Ishikawa (cell line): ENCODE measurements at regions not wholly inside any gene's neighbourhood (a gene's known extent, or its start where the extent isn't known, plus 50 kb on each side); places are given as distances from the start of the nearest gene placed in this dataset.

Experiments
- CEBPB ChIP-seq: IDR thresholded peaks from 2 replicates; pipeline ENCODE4 v1.6.1; 2012
- CREB1 ChIP-seq: IDR thresholded peaks from 2 replicates; pipeline ENCODE4 v1.6.1; 2012; ENCODE audit warnings: low read depth
- EP300 ChIP-seq: IDR thresholded peaks from 2 replicates; pipeline ENCODE4 v1.6.1; 2012; ENCODE audit warnings: borderline replicate concordance
- FOXM1 ChIP-seq: IDR thresholded peaks from 2 replicates; pipeline ENCODE4 v1.6.1; 2012; ENCODE audit warnings: low read depth, borderline replicate concordance
- RAD21 ChIP-seq: IDR thresholded peaks from 2 replicates; pipeline ENCODE4 v1.6.1; 2012; ENCODE audit warnings: low read depth
- TAF1 ChIP-seq: IDR thresholded peaks from 2 replicates; pipeline ENCODE4 v1.6.1; 2012; ENCODE audit warnings: low read depth, mild to moderate bottlenecking
- TEAD4 ChIP-seq: IDR thresholded peaks from 2 replicates; pipeline ENCODE4 v1.6.1; 2012
- YY1 ChIP-seq: IDR thresholded peaks from 2 replicates; pipeline ENCODE4 v1.6.1; 2012; ENCODE audit warnings: low read depth
- TF ChIP-seq, protein P1 (sequence below): IDR thresholded peaks from 2 replicates; pipeline ENCODE4 v1.6.1; 2012; ENCODE audit warnings: low read depth, mild to moderate bottlenecking

DNA sequence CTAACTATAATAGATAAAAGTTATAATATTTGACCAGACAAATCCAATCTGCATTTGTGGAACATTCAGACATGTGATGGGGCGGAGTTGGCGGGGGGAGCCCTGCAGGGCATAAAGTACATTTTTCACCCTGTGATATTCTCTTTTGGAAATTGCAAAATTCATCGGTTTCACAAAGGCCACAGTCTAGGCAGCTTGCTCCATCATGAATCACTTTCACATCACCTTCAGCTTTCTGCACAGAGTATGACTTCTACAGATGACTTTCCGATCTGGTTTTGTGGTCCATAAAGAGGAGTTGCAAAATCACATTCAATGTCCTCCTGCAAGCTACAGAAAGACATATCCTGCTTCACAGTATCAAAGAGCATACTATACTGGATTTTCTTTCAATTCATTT is 51.4 kb upstream of the APBB1IP start:
- TF ChIP-seq TAF1: no peak
- TF ChIP-seq RAD21: no peak
- no peak for TF ChIP-seq TEAD4
- no peak for TF ChIP-seq CREB1
- TF ChIP-seq EP300: no peak
- TF ChIP-seq FOXM1: no peak
- TF ChIP-seq YY1: no peak
- TF ChIP-seq, protein P1, sequence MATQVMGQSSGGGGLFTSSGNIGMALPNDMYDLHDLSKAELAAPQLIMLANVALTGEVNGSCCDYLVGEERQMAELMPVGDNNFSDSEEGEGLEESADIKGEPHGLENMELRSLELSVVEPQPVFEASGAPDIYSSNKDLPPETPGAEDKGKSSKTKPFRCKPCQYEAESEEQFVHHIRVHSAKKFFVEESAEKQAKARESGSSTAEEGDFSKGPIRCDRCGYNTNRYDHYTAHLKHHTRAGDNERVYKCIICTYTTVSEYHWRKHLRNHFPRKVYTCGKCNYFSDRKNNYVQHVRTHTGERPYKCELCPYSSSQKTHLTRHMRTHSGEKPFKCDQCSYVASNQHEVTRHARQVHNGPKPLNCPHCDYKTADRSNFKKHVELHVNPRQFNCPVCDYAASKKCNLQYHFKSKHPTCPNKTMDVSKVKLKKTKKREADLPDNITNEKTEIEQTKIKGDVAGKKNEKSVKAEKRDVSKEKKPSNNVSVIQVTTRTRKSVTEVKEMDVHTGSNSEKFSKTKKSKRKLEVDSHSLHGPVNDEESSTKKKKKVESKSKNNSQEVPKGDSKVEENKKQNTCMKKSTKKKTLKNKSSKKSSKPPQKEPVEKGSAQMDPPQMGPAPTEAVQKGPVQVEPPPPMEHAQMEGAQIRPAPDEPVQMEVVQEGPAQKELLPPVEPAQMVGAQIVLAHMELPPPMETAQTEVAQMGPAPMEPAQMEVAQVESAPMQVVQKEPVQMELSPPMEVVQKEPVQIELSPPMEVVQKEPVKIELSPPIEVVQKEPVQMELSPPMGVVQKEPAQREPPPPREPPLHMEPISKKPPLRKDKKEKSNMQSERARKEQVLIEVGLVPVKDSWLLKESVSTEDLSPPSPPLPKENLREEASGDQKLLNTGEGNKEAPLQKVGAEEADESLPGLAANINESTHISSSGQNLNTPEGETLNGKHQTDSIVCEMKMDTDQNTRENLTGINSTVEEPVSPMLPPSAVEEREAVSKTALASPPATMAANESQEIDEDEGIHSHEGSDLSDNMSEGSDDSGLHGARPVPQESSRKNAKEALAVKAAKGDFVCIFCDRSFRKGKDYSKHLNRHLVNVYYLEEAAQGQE: no peak
- TF ChIP-seq CEBPB: no peak
